ENCODE measurements at regions not wholly inside any gene's neighbourhood (a gene's known extent, or its start where the extent isn't known, plus 50 kb on each side); places are given as distances from the start of the nearest gene placed in this dataset.

DNA sequence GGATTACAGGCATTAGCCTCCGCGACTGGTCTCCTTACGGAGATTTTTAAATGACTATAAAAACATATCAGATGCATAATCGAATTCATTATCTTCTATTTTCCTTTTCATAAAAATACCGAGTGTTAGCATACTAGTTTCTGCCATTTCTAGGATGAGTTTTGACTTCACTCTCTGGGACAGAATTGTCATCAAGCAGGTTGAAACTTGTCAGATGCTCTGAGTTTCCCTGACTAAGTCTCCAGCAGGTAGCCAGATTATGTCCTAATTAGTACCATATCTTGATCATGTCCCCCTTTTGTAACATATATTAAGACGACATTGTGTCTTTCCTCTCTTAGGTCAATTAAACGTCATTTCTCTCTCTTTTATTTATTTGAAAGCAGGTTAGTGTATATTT is 103.5 kb upstream of the RASSF8 start:
- intact Hi-C loops (cut with DNase I; ENCODE audit: low total_unique reads), result no loop called here
- no peaks in the 10 kb centered on the region for H3K36me3 ChIP-seq
- no peaks in the 10 kb centered on the region for H3K27me3 ChIP-seq (replicated peaks in 1 of 7)
- no peaks in the 10 kb centered on the region for H3K4me1 ChIP-seq
- no peak for TF ChIP-seq POLR2A (IDR thresholded peaks at IDR 0.05)
- TF ChIP-seq, protein P1, sequence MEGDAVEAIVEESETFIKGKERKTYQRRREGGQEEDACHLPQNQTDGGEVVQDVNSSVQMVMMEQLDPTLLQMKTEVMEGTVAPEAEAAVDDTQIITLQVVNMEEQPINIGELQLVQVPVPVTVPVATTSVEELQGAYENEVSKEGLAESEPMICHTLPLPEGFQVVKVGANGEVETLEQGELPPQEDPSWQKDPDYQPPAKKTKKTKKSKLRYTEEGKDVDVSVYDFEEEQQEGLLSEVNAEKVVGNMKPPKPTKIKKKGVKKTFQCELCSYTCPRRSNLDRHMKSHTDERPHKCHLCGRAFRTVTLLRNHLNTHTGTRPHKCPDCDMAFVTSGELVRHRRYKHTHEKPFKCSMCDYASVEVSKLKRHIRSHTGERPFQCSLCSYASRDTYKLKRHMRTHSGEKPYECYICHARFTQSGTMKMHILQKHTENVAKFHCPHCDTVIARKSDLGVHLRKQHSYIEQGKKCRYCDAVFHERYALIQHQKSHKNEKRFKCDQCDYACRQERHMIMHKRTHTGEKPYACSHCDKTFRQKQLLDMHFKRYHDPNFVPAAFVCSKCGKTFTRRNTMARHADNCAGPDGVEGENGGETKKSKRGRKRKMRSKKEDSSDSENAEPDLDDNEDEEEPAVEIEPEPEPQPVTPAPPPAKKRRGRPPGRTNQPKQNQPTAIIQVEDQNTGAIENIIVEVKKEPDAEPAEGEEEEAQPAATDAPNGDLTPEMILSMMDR (IDR thresholded peaks at IDR 0.05 in 8 of 11, conservative IDR thresholded peaks at IDR 0.05 in 3 of 11), result no peak
- TF ChIP-seq POLR2AphosphoS5 (IDR thresholded peaks at IDR 0.05), result no peak
- H3K4me3 ChIP-seq, result no peak overlapping the region
- no peaks in the 10 kb centered on the region for H3K9me3 ChIP-seq
- no peak overlapping the region for H3K27ac ChIP-seq
- no peak for DNase-seq
- 89 to 96% (median 93%) methylated on average over 7 of the region's 7 CpGs for WGBS, 5 donors

DNA sequence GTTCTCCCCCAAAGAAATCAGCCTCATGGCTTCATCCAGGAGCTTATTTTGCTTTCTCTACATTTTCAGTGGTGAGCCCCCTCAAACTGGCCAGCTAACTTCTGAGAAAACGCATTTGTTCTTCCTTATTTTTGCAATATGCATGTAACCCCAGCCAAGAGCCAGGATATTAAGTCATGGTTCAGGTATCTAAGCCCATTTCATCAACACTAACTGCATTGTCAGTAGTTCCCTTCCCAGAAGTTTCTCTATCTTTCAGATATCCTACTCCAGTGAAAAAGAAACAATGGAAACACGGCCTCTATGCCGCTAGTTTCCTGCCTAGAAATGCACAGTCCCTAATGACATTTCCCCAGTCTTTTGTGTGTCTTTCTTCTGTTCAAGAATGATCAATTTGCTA is 102.8 kb upstream of the RASSF8 start:
- 65 to 82% (median 70%) methylated on average over 3 of the region's 3 CpGs for WGBS, 5 donors
- no peak for DNase-seq
- Histone ChIP-seq H3K9me3 (no peaks in the 10 kb centered on the region), H3K4me1 (no peaks in the 10 kb centered on the region), H3K36me3 (no peaks in the 10 kb centered on the region), H3K27me3 (replicated peaks in 1 of 7) (no peaks in the 10 kb centered on the region), H3K27ac (no peak overlapping the region), H3K4me3 (no peak overlapping the region)
- intact Hi-C loops (cut with DNase I; ENCODE audit: low total_unique reads), result no loop called here
- no peak for TF ChIP-seq POLR2AphosphoS5 (IDR thresholded peaks at IDR 0.05)
- TF ChIP-seq POLR2A (IDR thresholded peaks at IDR 0.05), result no peak
- TF ChIP-seq, protein P1 (IDR thresholded peaks at IDR 0.05 in 8 of 11, conservative IDR thresholded peaks at IDR 0.05 in 3 of 11), result no peak

DNA sequence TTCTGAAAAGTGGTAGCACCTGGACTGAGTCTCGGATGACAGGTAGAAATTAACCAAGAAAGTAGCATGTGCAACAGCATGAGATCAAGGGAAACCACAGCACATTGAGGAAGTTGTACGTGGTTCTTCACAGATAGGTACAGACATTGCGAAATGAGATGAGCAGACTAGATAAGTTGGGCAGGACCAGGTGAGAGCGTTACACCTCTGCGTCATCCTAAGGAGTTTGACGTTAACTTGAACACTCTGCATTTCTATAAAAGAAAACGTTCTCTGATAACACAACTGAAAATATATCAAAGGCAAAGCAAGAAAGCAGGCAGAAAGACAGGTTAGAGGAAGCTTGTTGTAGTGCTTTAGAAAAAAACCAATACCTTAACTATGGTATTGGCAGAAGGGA is 98.5 kb upstream of the RASSF8 start:
- DNase-seq, result no peak
- no peak overlapping the region for H3K27ac ChIP-seq
- intact Hi-C loops (cut with DNase I; ENCODE audit: low total_unique reads), result no loop called here
- no peak for TF ChIP-seq POLR2AphosphoS5 (IDR thresholded peaks at IDR 0.05)
- no peak for TF ChIP-seq POLR2A (IDR thresholded peaks at IDR 0.05)
- no peaks in the 10 kb centered on the region for H3K9me3 ChIP-seq
- whole genome bisulfite sequencing, 5 donors, result 45 to 57% (median 49%) methylated on average over 7 of the region's 7 CpGs
- H3K27me3 ChIP-seq (replicated peaks in 1 of 7), result no peaks in the 10 kb centered on the region
- H3K4me1 ChIP-seq, result no peaks in the 10 kb centered on the region
- H3K36me3 ChIP-seq, result no peaks in the 10 kb centered on the region
- H3K4me3 ChIP-seq, result no peak overlapping the region

- Histone ChIP-seq H3K27me3 (replicated peaks in 1 of 7) (no peaks in the 10 kb centered on the region), H3K4me3 (no peak overlapping the region), H3K9me3 (no peaks in the 10 kb centered on the region), H3K4me1 (no peaks in the 10 kb centered on the region), H3K27ac (no peak overlapping the region), H3K36me3 (no peaks in the 10 kb centered on the region)
- no peak for DNase-seq
- WGBS, 5 donors, result 87 to 95% (median 93%) methylated on average over 2 of the region's 2 CpGs
- intact Hi-C loops (cut with DNase I; ENCODE audit: low total_unique reads), result no loop called here
- TF ChIP-seq POLR2A (IDR thresholded peaks at IDR 0.05) (no peak), POLR2AphosphoS5 (IDR thresholded peaks at IDR 0.05) (no peak)
- TF ChIP-seq, protein P1 (IDR thresholded peaks at IDR 0.05 in 8 of 11, conservative IDR thresholded peaks at IDR 0.05 in 3 of 11), result no peak
Measured at GRCh38 chr12:25861226-25861625, 97.3 kb upstream of the RASSF8 start.

Data from spleen (tissue), 11 donors.